ENCODE measurements at regions not wholly inside any gene's neighbourhood (a gene's known extent, or its start where the extent isn't known, plus 50 kb on each side); places are given as distances from the start of the nearest gene placed in this dataset.
"Not testable (repeated sequence)": the region's sequence is repeated elsewhere in the genome, so short reads cannot be mapped to it uniquely, and the experiment has no call there.

DNA sequence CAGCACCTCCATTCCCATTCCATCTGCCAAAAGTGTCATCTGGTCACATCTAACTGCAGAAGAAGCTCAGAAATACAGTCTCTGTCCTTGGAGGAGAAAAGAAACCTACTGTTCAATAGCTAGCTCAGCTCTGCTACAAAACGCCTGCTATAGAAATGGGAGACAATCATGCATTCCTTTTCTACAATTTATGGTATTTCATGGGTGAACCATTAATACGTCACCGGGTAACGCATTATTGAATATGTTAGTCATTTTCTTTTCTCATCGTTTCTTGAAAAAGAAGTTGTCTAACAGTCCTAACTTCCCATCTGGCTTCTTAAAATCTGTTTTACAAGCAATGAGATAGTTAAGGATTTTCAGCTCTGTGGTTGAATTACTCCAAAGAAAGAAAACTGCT lies 496.7 kb upstream of the RBFOX1 start:
- no peak for DNase-seq (ENCODE audit: missing footprints)
- intact Hi-C loops (cut with DNase I) = no loop called here
- ATAC-seq = no peak

DNA sequence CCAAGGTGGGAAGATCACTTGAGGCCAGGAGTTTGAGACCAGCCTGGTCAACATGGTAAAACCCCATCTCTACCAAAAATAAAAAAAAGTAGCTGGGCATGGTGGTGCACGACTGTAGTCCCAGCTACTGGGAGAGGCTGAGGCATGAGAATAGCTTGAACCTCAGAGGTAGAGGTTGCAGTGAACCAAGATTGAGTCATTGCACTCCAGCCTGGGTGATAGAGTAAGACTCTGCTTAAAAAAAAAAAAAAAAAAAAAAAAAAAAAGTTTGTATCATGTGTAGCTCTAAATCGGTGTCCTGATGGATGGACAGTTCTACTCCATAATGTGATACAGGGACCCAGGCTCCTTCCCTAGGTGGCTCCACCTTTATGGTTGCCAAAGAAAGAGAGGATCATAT lies 497.1 kb upstream of the RBFOX1 start:
- DNase-seq (ENCODE audit: missing footprints) (no peak), ATAC-seq (no peak)
- intact Hi-C loops (cut with DNase I) = no loop called here

DNA sequence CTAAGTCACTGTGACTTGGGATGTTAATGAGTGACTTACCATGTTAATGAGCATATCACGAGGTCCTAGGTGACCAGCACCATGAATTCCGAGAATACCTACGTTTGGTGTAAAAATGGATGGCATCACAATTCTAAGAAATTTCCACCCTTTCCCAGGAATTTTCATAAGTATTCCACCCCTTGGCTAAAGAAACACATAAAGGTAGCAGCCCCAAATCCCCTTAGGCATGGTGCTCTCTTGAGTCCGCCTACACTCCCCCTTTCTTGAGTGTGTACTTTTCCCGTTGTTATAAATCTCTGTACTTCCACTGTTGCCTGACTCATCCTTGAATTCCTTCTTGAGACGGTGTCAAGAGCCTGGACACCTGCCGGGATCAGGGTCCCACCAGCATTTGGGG lies 504.0 kb upstream of the RBFOX1 start:
- DNase-seq (ENCODE audit: missing footprints) (no peak), ATAC-seq (no peak)
- intact Hi-C loops (cut with DNase I) = no loop called here

DNA sequence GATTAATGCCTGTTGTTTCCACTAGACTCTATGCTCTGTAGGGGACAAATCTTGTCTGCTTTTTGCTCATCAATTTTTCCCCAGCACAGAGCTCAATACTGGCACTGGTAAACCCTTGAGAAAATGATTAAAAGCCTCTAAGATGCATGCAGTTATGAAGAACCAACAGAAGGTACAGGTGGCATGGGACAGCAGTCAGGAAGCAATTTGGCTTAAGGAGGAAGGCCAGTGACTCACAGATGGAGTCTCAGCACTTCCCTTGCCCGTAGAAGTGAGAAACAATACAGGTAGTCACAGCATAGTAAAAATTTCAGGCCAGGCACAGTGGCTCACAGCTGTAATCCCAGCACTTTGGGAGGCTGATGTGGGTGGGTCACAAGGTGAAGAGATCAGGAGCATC lies 504.7 kb upstream of the RBFOX1 start:
- DNase-seq (ENCODE audit: missing footprints) (no peak), ATAC-seq (no peak)
- intact Hi-C loops (cut with DNase I) = no loop called here

DNA sequence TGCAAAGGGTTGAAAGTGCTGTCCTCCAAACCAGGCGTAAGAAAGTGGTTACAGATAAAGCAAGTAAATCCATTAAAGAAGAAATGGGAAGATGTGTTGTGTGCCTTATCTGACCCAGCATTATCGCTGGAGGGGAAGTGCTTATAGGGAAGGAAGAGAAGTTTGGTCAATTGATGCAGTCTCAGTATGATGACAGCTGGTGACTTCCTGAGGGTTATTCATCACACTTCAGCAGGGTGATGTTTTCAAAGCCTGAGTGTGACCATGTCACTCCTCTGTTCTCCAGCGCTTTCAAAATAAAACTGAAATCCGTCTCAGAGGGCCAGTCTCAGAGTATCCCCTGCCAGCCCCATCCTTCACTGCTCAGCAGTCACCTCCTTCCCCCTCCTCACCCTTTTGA lies 505.4 kb upstream of the RBFOX1 start:
- DNase-seq (ENCODE audit: missing footprints) (no peak), ATAC-seq (peak; percentile 44)
- intact Hi-C loops (cut with DNase I) = no loop called here

DNA sequence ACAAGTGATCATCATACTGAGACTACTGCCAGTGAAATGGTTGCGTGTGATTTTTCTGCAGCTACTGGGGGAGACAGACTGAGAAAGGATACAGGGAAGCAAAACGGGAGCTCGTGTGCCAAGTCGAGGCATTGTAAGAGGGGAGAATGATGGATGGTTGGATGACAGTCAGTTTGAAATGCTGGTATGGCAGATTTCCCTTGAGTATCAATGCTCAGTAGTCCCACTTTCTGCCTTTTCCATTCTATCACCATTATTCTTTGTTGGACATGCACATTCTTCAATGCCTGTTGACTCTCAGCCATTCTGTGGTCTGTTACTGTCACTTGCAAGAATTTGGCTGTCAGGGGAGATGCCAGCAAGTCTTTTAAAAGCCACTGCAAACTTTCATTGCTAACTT lies 510.6 kb upstream of the RBFOX1 start:
- intact Hi-C loops (cut with DNase I) = no loop called here
- no peak for ATAC-seq

DNA sequence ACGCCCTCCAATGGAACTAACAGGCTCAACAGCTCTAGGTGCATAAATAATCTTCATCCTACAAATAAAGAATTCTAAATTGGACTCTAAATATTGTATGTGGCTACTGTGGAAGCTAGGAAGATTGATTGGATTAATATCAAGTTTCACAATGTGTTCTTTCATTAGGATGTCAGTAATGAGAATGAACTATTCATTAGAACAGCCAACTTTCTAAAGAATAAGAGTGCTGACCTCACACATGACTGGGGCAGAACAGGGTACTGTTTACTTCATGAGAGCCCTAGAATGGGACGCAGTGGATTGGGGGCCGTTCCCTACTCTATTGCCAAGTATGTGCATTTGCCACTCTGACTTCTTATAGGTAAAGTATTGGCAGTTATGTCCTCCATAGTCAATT lies 528.2 kb upstream of the RBFOX1 start:
- intact Hi-C loops (cut with DNase I) = no loop called here
- ATAC-seq (no peak), DNase-seq (ENCODE audit: missing footprints) (no peak)

More for the DNA sequence above, 510.6 kb upstream of the RBFOX1 start:
- no peak for DNase-seq (ENCODE audit: missing footprints)

DNA sequence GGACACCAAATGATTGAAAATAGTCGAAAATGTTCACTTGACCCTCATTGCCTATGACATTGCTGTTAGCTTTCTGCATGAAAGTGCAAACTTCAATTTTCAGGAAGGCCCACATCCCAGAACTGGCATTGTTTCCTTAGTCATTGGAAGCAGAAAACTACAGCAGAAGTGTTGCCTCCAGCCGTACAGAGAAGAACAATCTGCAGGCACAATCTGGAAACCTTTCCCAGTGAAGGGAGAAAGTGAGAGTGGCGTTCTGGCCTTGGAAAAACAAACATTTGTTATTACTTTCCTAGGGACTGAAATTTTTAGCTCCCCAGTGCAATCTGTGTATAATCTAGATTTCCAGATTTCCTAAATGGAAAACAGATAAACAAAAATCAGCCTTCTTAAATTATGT lies 529.5 kb upstream of the RBFOX1 start:
- DNase-seq (ENCODE audit: missing footprints) (no peak), ATAC-seq (no peak)
- intact Hi-C loops (cut with DNase I) = no loop called here

DNA sequence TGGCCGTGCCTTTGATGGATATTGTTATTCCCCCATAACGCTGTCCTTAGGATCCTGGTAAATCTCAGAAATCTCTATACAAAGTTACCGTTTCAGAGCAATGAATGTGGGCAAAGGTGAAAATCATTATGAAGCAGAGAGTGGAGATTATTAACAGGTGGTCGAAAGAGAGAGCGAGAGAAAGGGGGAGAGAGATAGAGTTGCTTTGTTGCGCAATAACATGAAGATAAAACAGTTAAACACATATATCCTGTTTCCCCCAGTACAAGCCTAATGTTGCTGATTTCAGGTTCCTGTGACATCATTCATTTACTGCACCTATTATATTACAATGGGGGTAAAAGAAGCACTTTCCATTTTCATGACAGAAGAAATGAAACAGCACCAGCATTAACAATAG lies 535.4 kb upstream of the RBFOX1 start:
- intact Hi-C loops (cut with DNase I) = no loop called here
- DNase-seq (ENCODE audit: missing footprints) (no peak), ATAC-seq (no peak)

DNA sequence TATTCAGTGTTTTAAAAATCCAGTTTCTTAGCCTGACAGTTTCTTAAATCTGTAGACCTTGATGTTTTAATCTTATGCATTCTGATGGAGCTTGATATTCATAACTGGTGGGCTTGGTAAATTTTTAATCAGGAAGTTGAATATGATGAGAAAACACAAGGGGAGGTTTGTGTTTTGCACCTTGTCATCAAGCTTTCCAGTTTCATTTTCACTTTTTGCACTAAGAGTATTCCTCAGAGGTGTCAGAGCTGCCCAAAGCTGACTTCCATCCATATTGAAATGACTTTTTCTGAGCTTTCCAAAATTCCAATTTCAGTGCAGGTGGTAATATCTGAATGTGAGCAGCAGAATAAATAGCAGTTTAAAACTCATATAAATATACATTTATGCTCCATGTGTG lies 555.0 kb upstream of the RBFOX1 start:
- ATAC-seq (no peak), DNase-seq (ENCODE audit: missing footprints) (no peak)
- intact Hi-C loops (cut with DNase I) = no loop called here

DNA sequence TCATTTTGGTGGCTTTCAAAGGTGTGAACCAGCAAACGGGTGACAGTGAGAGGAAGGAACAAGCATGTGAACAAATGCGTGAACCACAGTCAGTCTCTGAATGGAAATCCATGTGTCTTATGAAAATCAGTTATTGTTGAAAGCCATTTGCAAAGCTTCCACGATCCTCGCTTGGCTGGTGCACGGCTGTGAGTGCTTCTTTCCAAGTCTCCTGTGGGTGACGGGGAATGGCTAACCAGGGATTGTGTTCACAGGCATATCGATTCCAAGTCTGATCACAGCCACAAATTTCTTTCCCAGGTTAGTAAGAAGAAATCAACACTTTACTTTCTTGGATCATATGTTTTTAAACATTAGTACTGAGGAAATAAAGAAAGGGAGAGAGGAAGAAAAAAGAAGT lies 556.9 kb upstream of the RBFOX1 start:
- ATAC-seq = no peak
- intact Hi-C loops (cut with DNase I) = no loop called here

DNA sequence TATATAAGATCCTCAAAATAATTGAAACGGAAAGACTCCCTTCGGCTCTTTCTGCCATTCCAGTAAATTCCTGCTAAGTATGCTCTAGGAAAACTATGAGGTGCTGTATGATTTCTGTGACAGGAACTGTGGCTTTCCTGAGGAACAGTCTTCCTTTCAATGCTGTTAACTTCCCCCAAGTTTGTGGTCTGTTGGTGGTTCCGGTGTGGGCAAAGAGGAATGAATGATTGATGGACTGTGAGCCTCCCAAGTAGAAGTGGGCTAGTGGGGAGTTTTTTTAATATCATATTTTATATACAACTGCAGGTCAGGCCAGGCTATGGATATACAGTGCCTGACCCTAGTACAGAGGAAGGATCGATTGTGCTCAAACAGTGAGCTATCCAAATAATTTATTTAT lies 560.7 kb upstream of the RBFOX1 start:
- no peak for ATAC-seq
- DNase-seq (ENCODE audit: missing footprints) = no peak
- intact Hi-C loops (cut with DNase I) = no loop called here

More for the DNA sequence above, 556.9 kb upstream of the RBFOX1 start:
- DNase-seq (ENCODE audit: missing footprints) = no peak

DNA sequence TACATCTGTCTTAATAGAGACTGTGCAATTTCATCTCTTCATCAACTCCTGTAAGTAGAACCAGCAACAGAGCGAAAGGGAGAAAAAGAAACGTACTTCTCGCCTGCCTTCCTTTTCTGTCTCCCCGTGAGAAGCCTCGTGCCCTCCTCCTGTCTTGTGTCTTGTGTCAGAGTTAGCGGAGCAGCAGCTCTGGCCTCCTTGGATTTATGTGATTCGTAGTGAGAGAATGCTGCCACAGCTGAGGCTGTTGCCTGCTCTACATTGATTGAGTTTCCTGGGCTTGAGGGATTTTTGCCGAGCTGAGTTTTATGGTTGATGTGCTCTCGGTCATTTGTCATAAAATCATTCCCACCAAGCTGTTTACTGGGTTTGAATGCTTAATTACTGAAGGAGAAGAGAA lies 579.1 kb upstream of the RBFOX1 start:
- ATAC-seq (no peak), DNase-seq (ENCODE audit: missing footprints) (no peak)
- intact Hi-C loops (cut with DNase I) = no loop called here

DNA sequence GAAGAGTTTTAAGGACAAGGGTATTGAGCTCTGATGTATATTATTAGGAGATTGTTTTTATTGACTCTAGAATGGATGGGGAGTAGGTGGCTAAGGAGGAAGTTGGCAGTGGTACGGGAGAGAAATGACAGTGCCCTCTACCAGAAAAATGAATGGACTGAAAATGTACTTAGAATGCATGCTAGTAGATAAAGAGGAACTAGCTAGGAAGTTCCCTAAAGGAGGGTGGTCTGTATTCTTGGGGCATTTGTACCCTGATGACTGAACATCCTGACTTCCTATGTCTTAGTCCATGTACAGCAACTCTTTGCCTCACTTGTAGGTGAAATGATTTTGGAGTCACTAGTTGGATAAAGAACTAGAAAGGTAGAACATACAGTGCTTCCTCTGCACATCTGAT lies 581.5 kb upstream of the RBFOX1 start:
- intact Hi-C loops (cut with DNase I) = no loop called here
- no peak for DNase-seq (ENCODE audit: missing footprints)
- no peak for ATAC-seq

DNA sequence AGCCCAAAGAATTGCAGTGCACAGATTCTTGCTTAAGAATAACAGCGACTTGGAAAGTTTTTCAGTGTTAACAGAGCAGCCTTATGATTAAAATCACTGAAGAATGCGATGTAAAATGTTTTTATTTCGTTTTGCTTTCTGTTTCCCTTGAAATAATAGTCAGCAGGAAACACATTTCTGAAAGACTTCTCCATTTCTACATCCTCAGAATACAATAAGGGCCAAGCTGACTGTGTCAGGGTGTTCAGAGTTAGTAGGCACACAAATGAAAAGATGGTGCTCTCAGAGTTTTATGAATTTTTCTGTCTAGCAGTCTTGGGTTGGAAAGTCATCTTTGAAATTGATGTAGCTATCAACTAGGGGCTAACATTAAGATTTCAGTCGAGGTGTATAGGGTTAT lies 582.9 kb upstream of the RBFOX1 start:
- ATAC-seq (no peak), DNase-seq (ENCODE audit: missing footprints) (no peak)
- intact Hi-C loops (cut with DNase I) = no loop called here

DNA sequence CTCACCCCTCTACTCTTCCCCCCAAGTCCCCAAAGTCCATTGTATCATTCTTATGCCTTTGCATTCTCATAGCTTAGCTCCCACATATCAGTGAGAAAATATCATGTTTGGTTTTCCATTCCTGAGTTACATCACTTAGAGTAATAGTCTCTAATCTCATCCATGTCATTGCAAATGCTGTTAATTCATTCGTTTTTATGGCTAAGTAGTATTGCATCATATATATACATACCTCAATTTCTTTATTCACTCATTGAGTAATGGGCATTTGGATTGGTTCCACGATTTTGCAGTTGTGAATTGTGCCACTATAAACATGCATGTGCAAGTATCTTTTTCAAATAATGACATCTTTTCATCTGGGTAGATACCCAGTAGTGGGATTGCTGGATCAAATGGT lies 596.3 kb upstream of the RBFOX1 start:
- intact Hi-C loops (cut with DNase I); DNase-seq (ENCODE audit: missing footprints); ATAC-seq: not testable (repeated sequence)

DNA sequence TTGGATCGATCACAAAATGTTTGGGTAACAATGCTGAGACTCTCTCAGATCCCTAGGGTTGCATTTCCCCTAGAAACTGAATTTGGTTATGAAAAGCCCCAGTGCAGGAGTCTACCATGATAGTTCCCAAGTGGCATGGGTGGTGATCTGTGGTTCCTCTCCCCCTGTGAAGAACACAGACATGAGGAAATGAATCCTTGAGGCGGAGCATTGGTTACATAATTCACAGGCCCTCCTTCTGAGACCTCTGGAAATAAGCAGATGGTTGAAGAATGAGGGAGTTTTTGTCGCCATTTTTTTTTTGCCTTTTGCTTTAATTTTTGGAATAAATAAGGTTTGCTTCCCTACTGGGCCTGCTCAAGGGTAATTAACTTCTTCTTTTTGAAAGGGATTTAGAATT lies 597.0 kb upstream of the RBFOX1 start:
- no peak for ATAC-seq
- intact Hi-C loops (cut with DNase I) = no loop called here

DNA sequence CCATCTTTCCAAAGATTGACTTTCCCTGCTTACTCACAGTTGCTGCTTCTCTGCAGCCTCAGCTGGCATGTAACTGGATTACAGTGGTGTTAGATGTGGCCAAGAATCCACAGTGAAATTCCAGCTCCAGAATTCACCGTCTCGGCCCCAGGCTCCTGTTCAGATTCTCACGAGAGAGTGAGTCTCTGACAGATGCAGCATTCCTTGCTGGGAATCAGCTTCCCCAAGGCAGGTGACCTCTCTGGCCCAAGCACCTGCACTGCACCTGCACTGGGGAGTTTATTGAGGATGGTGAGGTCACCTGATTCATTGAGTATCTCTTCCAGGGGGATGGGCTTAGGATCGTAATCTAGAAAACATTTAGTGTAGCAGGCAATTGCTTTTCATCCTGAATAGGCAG lies 600.5 kb upstream of the RBFOX1 start:
- intact Hi-C loops (cut with DNase I) = no loop called here
- ATAC-seq (no peak), DNase-seq (ENCODE audit: missing footprints) (no peak)

More for the DNA sequence above, 597.0 kb upstream of the RBFOX1 start:
- DNase-seq (ENCODE audit: missing footprints) = no peak

DNA sequence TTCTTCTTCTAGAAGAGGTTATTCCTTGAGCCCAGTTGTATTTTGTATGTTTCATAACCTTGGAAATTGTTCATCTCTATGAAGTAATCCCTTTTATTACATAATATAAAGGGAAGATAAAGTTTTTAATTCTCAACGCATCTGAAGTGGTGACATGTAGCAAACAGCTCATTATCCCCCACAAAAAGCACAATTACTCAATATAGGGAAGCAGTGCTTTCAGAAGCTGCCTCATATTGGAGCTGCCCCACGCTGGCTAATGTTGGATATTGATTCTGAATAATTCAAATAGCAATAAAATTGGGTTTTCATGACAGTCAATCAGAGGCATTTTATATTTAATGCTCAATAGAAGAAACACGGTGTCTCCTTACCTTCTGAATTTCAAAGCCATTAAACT lies 604.3 kb upstream of the RBFOX1 start:
- ATAC-seq = no peak
- intact Hi-C loops (cut with DNase I) = no loop called here
- no peak for DNase-seq (ENCODE audit: missing footprints)

DNA sequence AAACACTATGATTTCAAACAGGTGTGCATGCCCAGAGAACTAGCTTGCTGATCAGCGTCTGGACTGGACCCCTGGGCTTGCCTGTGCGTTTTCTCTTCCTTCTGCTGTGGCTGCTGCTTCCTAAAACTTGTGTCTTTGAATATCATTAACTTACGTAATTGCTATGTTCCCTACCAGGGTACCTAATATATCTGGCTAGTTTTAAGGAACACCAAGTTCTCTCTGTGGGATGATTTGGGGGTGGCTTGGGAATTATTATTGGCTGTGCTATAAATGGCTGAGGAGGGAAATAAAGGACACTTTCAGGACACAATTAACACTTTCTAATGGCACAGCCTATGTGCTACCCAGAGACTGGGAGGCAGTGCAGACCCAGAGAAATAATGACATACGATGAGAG lies 606.0 kb upstream of the RBFOX1 start:
- intact Hi-C loops (cut with DNase I) = no loop called here
- DNase-seq (ENCODE audit: missing footprints) (no peak), ATAC-seq (no peak)

DNA sequence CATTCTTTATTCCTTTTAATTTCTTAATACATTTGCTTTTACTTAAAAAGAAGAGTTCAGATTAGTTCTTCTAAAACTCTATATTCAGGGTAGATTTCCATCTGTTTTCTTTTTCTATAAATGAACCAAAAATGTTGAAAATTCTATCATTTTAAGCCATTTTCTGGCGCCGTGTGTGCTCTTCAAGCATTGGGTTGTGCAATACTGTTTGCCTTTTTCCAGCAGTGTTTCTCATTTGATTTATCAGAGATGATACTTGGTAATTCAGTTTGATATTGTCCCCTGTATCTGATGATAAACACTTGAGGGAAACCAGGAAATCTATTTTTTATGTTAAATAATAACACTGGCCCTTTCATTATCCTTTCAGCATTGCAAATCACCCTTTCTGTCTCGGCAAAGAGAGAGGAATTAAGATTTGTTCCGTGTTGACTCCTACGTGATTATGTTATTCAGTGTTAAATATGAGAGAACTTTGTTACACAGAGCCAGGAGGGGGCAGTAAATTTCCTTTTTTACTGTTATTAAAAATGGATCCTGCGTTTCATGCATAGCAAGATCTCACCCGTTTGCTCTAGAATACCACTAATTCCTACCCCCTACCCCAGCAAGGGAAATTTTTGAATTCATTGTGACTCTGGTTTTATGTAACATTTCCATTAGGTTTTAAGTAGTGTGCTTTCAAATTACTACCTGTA lies 606.9 kb upstream of the RBFOX1 start:
- ATAC-seq = no peak
- DNase-seq (ENCODE audit: missing footprints) = no peak
- intact Hi-C loops (cut with DNase I) = no loop called here
